SU-DHL-6 (cell line): ENCODE measurements at regions not wholly inside any gene's neighbourhood (a gene's known extent, or its start where the extent isn't known, plus 50 kb on each side); places are given as distances from the start of the nearest gene placed in this dataset.

Experiments used
- H2AFZ ChIP-seq: fragments of 200-600 bp; sonication (generic); 2 replicates; pipeline ENCODE4 v1.6.1; 2014; ENCODE audit warnings: low read depth, mild to moderate bottlenecking, moderate library complexity, mixed read lengths, antibody characterized with exemption, low read length; ENCODE audit not compliant: severe bottlenecking
- H3F3A ChIP-seq: fragments of 200-600 bp; shearing (Covaris generic); 2 replicates; pipeline ENCODE4 v1.6.0; 2016; ENCODE audit warnings: antibody characterized with exemption, mild to moderate bottlenecking; ENCODE audit not compliant: insufficient read depth
- H3K27ac ChIP-seq: fragments of 200-600 bp; sonication (generic); 2 replicates; pipeline ENCODE4 v1.5.1; 2016; ENCODE audit warnings: low read depth, mild to moderate bottlenecking, low read length, moderate library complexity, mixed read lengths
- H3K27me3 ChIP-seq: fragments of 200-600 bp; sonication (generic), shearing (Covaris generic); 2 replicates; pipeline ENCODE4 v1.6.0; 2014; ENCODE audit warnings: mild to moderate bottlenecking, low read length
- H3K36me3 ChIP-seq: fragments of 200-600 bp; sonication (generic); 2 replicates; pipeline ENCODE4 v1.6.1; 2014; ENCODE audit warnings: mild to moderate bottlenecking, low read length, mixed read lengths
- H3K4me2 ChIP-seq: fragments of 300-600, 200-600 bp; shearing (Covaris generic), sonication (generic); 2 replicates; pipeline ENCODE4 v1.6.0; 2014; ENCODE audit warnings: low read length, low read depth, mild to moderate bottlenecking; ENCODE audit not compliant: poor library complexity, severe bottlenecking
- H3K4me3 ChIP-seq: fragments of 200-600 bp; sonication (generic); 2 replicates; pipeline ENCODE4 v1.5.1; 2014; ENCODE audit warnings: antibody characterized with exemption, low read length, mild to moderate bottlenecking, mixed read lengths; ENCODE audit not compliant: insufficient read depth, poor library complexity, severe bottlenecking
- H3K79me2 ChIP-seq: fragments of 200-600 bp; sonication (generic); 2 replicates; pipeline ENCODE4 v1.6.1; 2014; ENCODE audit warnings: mild to moderate bottlenecking, low read length, moderate library complexity; ENCODE audit not compliant: insufficient read depth
- H3K9ac ChIP-seq: fragments of 200-600 bp; sonication (generic); 2 replicates; pipeline ENCODE4 v1.7.0; 2014; ENCODE audit warnings: mild to moderate bottlenecking, low read length
- H3K9me2 ChIP-seq: fragments of 200-600 bp; sonication (generic); replicated peaks from 2 replicates; pipeline ENCODE4 v1.6.1; 2014; ENCODE audit warnings: low read length; ENCODE audit not compliant: insufficient read depth
- H3K9me3 ChIP-seq: fragments of 200-600 bp; sonication (generic); 2 replicates; pipeline ENCODE4 v1.6.1; 2014; ENCODE audit warnings: low read length, mixed read lengths; ENCODE audit not compliant: insufficient read depth
- H4K20me1 ChIP-seq: fragments of 200-600 bp; sonication (generic); 2 replicates; pipeline ENCODE4 v1.6.1; 2014; ENCODE audit warnings: low read depth, mild to moderate bottlenecking, antibody characterized with exemption, low read length, moderate library complexity, mixed read lengths
- EZH2phosphoT487 ChIP-seq: fragments of 200-600 bp; sonication (generic), shearing (Covaris generic); conservative IDR thresholded peaks from 2 replicates; pipeline ENCODE4 v1.6.1; 2018; ENCODE audit warnings: mild to moderate bottlenecking, antibody characterized with exemption, low read length, moderate library complexity, mixed read lengths
- TF ChIP-seq, protein P1 (sequence below): fragments of 200-600 bp; sonication (generic); IDR thresholded peaks from one replicate; pipeline ENCODE4 v1.5.1; 2017; ENCODE audit warnings: antibody characterized with exemption, mild to moderate bottlenecking, low read length, moderate library complexity; ENCODE audit not compliant: insufficient read depth, poor library complexity, severe bottlenecking

DNA sequence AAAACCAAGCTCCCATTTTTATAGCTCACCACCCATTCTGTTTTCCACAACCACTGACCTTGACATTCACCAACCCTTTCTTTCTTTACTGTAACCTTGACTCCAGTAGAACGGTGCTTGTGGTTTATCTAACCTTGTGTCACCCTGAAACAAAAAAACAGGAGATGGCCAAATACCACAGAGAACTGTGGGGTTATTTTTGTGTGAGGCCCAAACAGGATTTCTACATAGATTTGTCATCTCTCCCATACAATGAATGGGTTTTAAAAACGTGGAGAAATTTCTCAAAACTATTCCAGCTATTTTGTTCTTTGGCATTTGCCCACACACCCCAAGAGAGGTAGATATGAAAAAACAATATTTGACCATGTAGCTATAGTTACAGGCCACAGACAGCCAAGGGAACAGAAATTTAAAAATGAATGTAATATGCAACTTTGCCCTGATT is 231.3 kb upstream of the TANK start:
- H3K79me2 ChIP-seq = no peaks in the 10 kb centered on the region
- no peak overlapping the region for H3K9ac ChIP-seq
- no peaks in the 10 kb centered on the region for H3K9me2 ChIP-seq
- TF ChIP-seq, protein P1, sequence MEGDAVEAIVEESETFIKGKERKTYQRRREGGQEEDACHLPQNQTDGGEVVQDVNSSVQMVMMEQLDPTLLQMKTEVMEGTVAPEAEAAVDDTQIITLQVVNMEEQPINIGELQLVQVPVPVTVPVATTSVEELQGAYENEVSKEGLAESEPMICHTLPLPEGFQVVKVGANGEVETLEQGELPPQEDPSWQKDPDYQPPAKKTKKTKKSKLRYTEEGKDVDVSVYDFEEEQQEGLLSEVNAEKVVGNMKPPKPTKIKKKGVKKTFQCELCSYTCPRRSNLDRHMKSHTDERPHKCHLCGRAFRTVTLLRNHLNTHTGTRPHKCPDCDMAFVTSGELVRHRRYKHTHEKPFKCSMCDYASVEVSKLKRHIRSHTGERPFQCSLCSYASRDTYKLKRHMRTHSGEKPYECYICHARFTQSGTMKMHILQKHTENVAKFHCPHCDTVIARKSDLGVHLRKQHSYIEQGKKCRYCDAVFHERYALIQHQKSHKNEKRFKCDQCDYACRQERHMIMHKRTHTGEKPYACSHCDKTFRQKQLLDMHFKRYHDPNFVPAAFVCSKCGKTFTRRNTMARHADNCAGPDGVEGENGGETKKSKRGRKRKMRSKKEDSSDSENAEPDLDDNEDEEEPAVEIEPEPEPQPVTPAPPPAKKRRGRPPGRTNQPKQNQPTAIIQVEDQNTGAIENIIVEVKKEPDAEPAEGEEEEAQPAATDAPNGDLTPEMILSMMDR = no peak
- no peak for TF ChIP-seq EZH2phosphoT487
- H3K4me3 ChIP-seq = no peak overlapping the region
- no peaks in the 10 kb centered on the region for H3F3A ChIP-seq
- H3K9me3 ChIP-seq = no peaks in the 10 kb centered on the region
- H3K27ac ChIP-seq = no peak overlapping the region
- H3K36me3 ChIP-seq = no peaks in the 10 kb centered on the region
- H4K20me1 ChIP-seq = no peaks in the 10 kb centered on the region
- no peaks in the 10 kb centered on the region for H3K27me3 ChIP-seq
- H3K4me2 ChIP-seq = no peak overlapping the region
- H2AFZ ChIP-seq = no peak overlapping the region

DNA sequence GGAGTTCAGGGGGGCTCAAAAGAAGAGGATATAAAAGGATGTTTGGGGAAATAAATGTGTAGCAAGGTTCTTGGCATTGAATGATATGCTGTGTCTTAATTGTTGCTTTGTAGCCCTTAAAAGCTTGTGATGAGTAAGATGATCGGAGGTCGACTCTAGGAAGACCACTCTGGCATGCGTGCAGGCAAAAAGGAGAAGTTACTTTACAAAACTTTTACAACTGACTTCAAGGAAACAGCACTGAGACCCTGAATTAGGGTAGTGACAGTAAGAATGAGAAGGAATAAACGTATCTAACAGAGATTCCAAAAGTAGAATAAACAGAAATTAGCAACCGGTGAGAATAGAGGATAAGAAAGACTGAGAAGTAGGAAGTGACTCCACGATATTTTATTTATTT is 228.7 kb upstream of the TANK start:
- no peaks in the 10 kb centered on the region for H3K79me2 ChIP-seq
- no peak overlapping the region for H3K27ac ChIP-seq
- no peak overlapping the region for H3K4me3 ChIP-seq
- no peak overlapping the region for H3K9ac ChIP-seq
- H3K36me3 ChIP-seq = no peaks in the 10 kb centered on the region
- no peaks in the 10 kb centered on the region for H3F3A ChIP-seq
- TF ChIP-seq EZH2phosphoT487 = no peak
- TF ChIP-seq, protein P1 = no peak
- H3K9me2 ChIP-seq = no peaks in the 10 kb centered on the region
- no peaks in the 10 kb centered on the region for H3K9me3 ChIP-seq
- H3K27me3 ChIP-seq = no peaks in the 10 kb centered on the region
- no peak overlapping the region for H3K4me2 ChIP-seq
- no peak overlapping the region for H2AFZ ChIP-seq
- H4K20me1 ChIP-seq = no peaks in the 10 kb centered on the region

DNA sequence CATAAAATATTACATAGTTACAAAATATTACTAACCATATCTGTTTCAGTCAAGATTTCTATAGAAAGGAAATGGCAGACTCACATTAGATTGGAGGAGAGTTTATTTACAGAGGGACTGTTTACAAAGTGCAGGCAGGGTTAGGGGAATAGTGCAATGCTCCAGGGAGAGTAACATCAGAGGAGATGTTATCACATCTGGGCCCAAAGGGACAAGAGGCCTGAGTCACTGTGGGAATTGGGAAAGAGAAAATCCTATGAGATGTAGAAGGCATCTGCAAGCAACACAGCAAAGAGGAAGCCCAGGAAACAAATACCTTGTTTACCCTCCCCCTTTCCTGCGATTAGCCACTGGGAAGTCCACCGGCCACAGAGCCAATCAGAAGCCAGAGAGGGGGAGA is 227.3 kb upstream of the TANK start:
- Histone ChIP-seq H3F3A (no peaks in the 10 kb centered on the region), H3K27ac (no peak overlapping the region), H3K36me3 (no peaks in the 10 kb centered on the region), H3K9me2 (no peaks in the 10 kb centered on the region), H3K9ac (no peak overlapping the region), H2AFZ (no peak overlapping the region), H3K9me3 (no peaks in the 10 kb centered on the region), H4K20me1 (no peaks in the 10 kb centered on the region), H3K27me3 (no peaks in the 10 kb centered on the region), H3K79me2 (no peaks in the 10 kb centered on the region), H3K4me2 (no peak overlapping the region), H3K4me3 (no peak overlapping the region)
- no peak for TF ChIP-seq EZH2phosphoT487

DNA sequence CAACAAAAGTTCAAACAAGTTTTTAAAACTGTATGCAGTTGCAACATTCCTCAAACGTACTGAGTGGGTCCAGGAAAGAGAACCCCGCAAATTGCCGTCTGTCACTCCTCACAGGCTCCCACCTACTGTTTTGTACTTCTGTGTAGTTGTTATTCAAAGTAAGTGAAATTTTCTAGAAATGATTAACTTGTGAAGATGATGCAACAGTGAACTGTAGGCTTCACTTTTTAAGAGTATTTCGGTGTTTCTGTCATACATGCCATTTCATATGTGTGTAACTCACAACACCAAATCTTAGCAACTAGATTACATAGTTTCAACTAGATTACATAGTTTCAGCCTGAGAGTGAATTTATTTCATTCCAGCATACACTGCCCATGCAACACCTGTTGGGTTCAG is 226.0 kb upstream of the TANK start:
- H3K36me3 ChIP-seq = no peaks in the 10 kb centered on the region
- H3K79me2 ChIP-seq = no peaks in the 10 kb centered on the region
- H3K4me2 ChIP-seq = no peak overlapping the region
- no peaks in the 10 kb centered on the region for H3K9me2 ChIP-seq
- H4K20me1 ChIP-seq = no peaks in the 10 kb centered on the region
- TF ChIP-seq EZH2phosphoT487 = no peak
- TF ChIP-seq, protein P1 = no peak
- H3K9ac ChIP-seq = no peak overlapping the region
- H3F3A ChIP-seq = no peaks in the 10 kb centered on the region
- no peaks in the 10 kb centered on the region for H3K9me3 ChIP-seq
- H2AFZ ChIP-seq = no peak overlapping the region
- no peak overlapping the region for H3K4me3 ChIP-seq
- H3K27me3 ChIP-seq = no peaks in the 10 kb centered on the region
- H3K27ac ChIP-seq = no peak overlapping the region
